ENCODE measurements at regions not wholly inside any gene's neighbourhood (a gene's known extent, or its start where the extent isn't known, plus 50 kb on each side); places are given as distances from the start of the nearest gene placed in this dataset.

DNA sequence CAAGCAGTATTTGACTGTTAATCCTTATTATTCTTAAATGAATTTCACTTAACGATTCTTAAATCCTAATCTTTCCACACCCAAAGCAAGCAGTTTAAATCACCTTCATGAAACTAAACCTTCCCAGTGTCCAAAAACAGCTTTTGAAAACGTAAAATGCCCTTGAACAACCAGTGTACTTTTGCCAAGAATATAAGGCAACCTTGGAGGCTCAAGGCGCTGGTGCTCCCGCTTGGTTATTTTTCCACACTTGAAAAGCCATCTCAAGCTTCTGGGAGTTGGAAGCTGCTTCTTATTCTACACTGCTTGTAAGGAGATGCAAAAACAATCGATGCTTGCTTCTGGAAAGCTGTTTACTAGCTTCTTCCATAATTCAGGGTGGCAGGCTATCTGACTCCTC is 625.7 kb downstream of the HTR1B start:
- no peak overlapping the region for H3K27ac ChIP-seq (ENCODE audit: low read depth, low read length)
- H2AFZ ChIP-seq (ENCODE audit: low read depth, low read length, poor library complexity, severe bottlenecking) = no peak overlapping the region
- ChIA-PET RAD21 (ENCODE audit: low non-redundant PET in 1 of 2, low total read pairs in 2 of 2, uncharacterized antibody in 2 of 2, unreplicated experiment in 2 of 2) (no interaction called here), POLR2A (no interaction called here), CTCF (interaction anchor here (1.0 kb wide), 1 partner anchor 24 kb away, joined by 3 read pairs; no protein-coding TSS in a partner anchor)
- no peak overlapping the region for H3K4me3 ChIP-seq (replicated peaks in 1 of 2; ENCODE audit: low read depth in 1 of 2, low read length in 2 of 2)
- intact Hi-C loops (cut with micrococcal nuclease) = no loop called here
- no peaks in the 10 kb centered on the region for H3K36me3 ChIP-seq (ENCODE audit: control insufficient read depth in 1 of 2, insufficient read depth in 2 of 2, low read length in 2 of 2)
- no peaks in the 10 kb centered on the region for H3K4me1 ChIP-seq (ENCODE audit: control insufficient read depth in 1 of 2, insufficient read depth in 2 of 2, low read length in 2 of 2)
- H3K9me2 ChIP-seq (ENCODE audit: insufficient read depth) = no peaks in the 10 kb centered on the region
- H4K20me1 ChIP-seq (ENCODE audit: insufficient read depth) = no peaks in the 10 kb centered on the region
- H3K79me2 ChIP-seq (ENCODE audit: insufficient read depth, low read length) = no peaks in the 10 kb centered on the region
- DNase-seq (ENCODE audit: low read depth, low spot score) = no peak
- H3K9me3 ChIP-seq (ENCODE audit: control insufficient read depth in 1 of 2, insufficient read depth in 1 of 2, low read depth in 1 of 2, low read length in 2 of 2) = no peaks in the 10 kb centered on the region
- BruUV-seq (replicated peaks) = no TSS peak
- H3K27me3 ChIP-seq (ENCODE audit: insufficient read depth, low read length) = no peaks in the 10 kb centered on the region
- H3K4me2 ChIP-seq (ENCODE audit: low read length) = no peak overlapping the region
- no peak overlapping the region for H3K9ac ChIP-seq (ENCODE audit: low read length)
- ATAC-seq = no peak
- TF ChIP-seq POLR2A (IDR thresholded peaks at IDR 0.05; ENCODE audit: borderline replicate concordance, extremely low read depth, insufficient read depth, insufficient read length) = no peak
- TF ChIP-seq EGR1 (IDR thresholded peaks at IDR 0.05; ENCODE audit: low read depth) = no peak
- TF ChIP-seq, protein P1, sequence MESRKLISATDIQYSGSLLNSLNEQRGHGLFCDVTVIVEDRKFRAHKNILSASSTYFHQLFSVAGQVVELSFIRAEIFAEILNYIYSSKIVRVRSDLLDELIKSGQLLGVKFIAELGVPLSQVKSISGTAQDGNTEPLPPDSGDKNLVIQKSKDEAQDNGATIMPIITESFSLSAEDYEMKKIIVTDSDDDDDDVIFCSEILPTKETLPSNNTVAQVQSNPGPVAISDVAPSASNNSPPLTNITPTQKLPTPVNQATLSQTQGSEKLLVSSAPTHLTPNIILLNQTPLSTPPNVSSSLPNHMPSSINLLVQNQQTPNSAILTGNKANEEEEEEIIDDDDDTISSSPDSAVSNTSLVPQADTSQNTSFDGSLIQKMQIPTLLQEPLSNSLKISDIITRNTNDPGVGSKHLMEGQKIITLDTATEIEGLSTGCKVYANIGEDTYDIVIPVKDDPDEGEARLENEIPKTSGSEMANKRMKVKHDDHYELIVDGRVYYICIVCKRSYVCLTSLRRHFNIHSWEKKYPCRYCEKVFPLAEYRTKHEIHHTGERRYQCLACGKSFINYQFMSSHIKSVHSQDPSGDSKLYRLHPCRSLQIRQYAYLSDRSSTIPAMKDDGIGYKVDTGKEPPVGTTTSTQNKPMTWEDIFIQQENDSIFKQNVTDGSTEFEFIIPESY (IDR thresholded peaks at IDR 0.05; ENCODE audit: extremely low read depth, insufficient replicate concordance, low read length) = no peak
- TF ChIP-seq RAD21 (IDR thresholded peaks at IDR 0.05; ENCODE audit: low read depth) = no peak
- TF ChIP-seq, protein P2, sequence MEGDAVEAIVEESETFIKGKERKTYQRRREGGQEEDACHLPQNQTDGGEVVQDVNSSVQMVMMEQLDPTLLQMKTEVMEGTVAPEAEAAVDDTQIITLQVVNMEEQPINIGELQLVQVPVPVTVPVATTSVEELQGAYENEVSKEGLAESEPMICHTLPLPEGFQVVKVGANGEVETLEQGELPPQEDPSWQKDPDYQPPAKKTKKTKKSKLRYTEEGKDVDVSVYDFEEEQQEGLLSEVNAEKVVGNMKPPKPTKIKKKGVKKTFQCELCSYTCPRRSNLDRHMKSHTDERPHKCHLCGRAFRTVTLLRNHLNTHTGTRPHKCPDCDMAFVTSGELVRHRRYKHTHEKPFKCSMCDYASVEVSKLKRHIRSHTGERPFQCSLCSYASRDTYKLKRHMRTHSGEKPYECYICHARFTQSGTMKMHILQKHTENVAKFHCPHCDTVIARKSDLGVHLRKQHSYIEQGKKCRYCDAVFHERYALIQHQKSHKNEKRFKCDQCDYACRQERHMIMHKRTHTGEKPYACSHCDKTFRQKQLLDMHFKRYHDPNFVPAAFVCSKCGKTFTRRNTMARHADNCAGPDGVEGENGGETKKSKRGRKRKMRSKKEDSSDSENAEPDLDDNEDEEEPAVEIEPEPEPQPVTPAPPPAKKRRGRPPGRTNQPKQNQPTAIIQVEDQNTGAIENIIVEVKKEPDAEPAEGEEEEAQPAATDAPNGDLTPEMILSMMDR (IDR thresholded peaks at IDR 0.05 in 2 of 3, conservative IDR thresholded peaks at IDR 0.05 in 1 of 3; ENCODE audit: borderline replicate concordance in 1 of 3, insufficient read depth in 1 of 3, low read depth in 2 of 3, low read length in 2 of 3) = no peak
- TF ChIP-seq CBX3 (IDR thresholded peaks at IDR 0.05; ENCODE audit: low read depth) = no peak
- no peak for TF ChIP-seq JUND (IDR thresholded peaks at IDR 0.05)
- TF ChIP-seq ELF1 (IDR thresholded peaks at IDR 0.05; ENCODE audit: borderline replicate concordance, low read depth) = no peak
- no peak for TF ChIP-seq SRF (IDR thresholded peaks at IDR 0.05; ENCODE audit: low read depth)
- TF ChIP-seq, protein P3, sequence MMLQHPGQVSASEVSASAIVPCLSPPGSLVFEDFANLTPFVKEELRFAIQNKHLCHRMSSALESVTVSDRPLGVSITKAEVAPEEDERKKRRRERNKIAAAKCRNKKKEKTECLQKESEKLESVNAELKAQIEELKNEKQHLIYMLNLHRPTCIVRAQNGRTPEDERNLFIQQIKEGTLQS (IDR thresholded peaks at IDR 0.05) = no peak
- no peak for TF ChIP-seq POLR2AphosphoS5 (IDR thresholded peaks at IDR 0.05; ENCODE audit: low read depth, low read length)
- TF ChIP-seq CEBPB (IDR thresholded peaks at IDR 0.05; ENCODE audit: low read depth) = no peak
- TF ChIP-seq ZNF274 (IDR thresholded peaks at IDR 0.05; ENCODE audit: low read depth, low read length) = no peak
- no peak for TF ChIP-seq SP1 (IDR thresholded peaks at IDR 0.05; ENCODE audit: low read depth)
